ENCODE measurements at regions not wholly inside any gene's neighbourhood (a gene's known extent, or its start where the extent isn't known, plus 50 kb on each side); places are given as distances from the start of the nearest gene placed in this dataset.

DNA sequence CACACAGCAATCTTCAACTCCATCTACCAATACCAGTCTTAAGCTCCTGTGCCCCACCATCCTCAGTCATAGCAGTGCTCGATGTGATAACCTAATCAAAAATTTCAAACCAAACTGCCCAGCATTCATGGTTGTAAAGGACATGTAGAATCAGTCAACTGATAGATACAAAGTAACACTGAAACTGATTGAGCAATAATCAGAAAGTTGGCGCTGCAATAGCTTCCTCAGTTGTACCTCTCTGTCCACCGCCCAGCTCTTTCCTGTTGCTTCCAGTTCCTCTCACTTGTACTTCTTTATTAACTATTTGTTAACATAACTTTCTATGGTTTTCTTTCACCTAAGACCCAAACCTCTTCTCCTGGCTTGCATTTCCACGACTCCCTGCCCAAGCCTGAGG is 745.7 kb downstream of the PDCD6IP start:
- H3K9me3 Mint-ChIP-seq: no peaks in the 10 kb centered on the region
- H3K27ac Mint-ChIP-seq: no peak overlapping the region
- DNase-seq (no peak), ATAC-seq (no peak)
- no peaks in the 10 kb centered on the region for H3K36me3 Mint-ChIP-seq (ENCODE audit: low read depth)
- H3K27me3 Mint-ChIP-seq: no peaks in the 10 kb centered on the region
- no peaks in the 10 kb centered on the region for H3K4me1 Mint-ChIP-seq
- no peak overlapping the region for H3K4me3 Mint-ChIP-seq

DNA sequence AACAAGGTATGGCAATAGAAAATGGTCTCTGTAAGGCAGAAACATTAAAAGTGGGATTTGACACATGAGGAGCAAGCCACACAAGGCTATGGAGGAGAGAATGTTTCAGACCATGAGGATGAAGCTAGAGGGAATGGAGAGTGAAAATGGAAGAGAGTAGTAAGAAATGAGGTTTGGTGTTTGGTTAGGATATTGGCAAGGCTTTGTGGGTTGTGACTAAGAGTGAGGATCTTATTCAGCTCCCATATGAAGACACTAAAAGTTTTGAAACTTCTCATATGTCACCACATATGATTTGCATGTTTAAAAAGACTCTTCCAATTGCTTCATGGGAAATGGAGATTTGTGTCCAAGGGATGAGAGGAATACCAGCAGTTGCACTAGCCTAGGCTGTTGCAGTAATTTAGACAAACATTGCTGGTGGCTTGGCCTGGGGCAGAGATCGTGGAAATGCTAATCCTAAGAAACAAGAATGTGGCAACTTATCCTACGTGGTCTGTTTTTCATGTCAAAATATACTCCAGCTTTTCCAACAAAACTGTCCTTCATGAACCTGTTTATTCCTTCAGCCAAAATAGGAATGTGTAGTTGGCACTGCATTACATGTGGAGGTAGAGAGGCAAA is 749.0 kb downstream of the PDCD6IP start:
- no peak for DNase-seq
- no peak for ATAC-seq
- no peak overlapping the region for H3K27ac Mint-ChIP-seq

DNA sequence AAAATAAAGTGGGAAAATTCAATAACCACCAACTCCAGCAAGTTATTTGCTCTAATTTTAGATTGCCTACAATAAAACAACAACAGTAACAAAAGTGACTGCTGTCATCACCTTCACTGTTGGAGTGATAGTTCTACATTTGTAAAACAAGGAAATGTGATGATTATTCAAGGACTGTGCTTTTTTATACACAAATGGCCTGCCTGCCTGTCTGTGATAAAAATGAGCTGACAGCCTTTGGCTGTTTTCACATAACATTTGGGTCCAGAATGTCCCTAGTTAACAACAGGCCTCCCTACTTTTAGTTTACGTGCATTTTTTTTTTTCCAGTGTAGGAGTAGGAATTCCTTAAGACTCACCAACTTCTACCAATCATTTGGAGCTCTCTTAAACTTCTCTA is 768.8 kb downstream of the PDCD6IP start:
- no peak overlapping the region for H3K27ac Mint-ChIP-seq
- no peaks in the 10 kb centered on the region for H3K4me1 Mint-ChIP-seq
- no peak for ATAC-seq
- no peak for DNase-seq
- no peaks in the 10 kb centered on the region for H3K27me3 Mint-ChIP-seq
- no peaks in the 10 kb centered on the region for H3K36me3 Mint-ChIP-seq (ENCODE audit: low read depth)
- H3K4me3 Mint-ChIP-seq: no peak overlapping the region
- peaks cover 19% of the 10 kb centered on the region for H3K9me3 Mint-ChIP-seq

More for the DNA sequence above, 749.0 kb downstream of the PDCD6IP start:
- no peaks in the 10 kb centered on the region for H3K9me3 Mint-ChIP-seq
- no peaks in the 10 kb centered on the region for H3K27me3 Mint-ChIP-seq
- no peak overlapping the region for H3K4me3 Mint-ChIP-seq
- H3K4me1 Mint-ChIP-seq: no peaks in the 10 kb centered on the region
- no peaks in the 10 kb centered on the region for H3K36me3 Mint-ChIP-seq (ENCODE audit: low read depth)

DNA sequence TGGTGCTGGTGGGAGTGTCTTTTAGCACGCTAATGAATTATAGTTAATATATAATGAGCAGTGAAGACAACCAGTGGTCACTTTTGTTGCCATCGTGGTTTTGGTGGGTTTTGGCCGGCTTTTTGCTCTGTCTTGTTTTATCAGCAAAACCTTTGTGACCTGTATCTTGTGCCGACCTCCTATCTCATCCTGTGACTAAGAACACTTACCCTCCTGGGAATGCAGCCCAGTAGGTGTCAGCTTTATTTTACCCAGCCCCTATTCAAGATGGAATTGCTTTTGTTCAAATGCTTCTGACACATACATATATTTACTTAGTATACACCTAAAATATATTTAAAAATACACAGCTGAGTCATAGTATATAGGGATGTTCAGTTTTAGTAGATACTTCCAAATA is 770.3 kb downstream of the PDCD6IP start:
- Mint-ChIP-seq H3K4me3 (no peak overlapping the region), H3K4me1 (no peaks in the 10 kb centered on the region), H3K27me3 (no peaks in the 10 kb centered on the region), H3K9me3 (peaks cover 19% of the 10 kb centered on the region), H3K36me3 (ENCODE audit: low read depth) (no peaks in the 10 kb centered on the region), H3K27ac (no peak overlapping the region)
- no peak for DNase-seq
- no peak for ATAC-seq

DNA sequence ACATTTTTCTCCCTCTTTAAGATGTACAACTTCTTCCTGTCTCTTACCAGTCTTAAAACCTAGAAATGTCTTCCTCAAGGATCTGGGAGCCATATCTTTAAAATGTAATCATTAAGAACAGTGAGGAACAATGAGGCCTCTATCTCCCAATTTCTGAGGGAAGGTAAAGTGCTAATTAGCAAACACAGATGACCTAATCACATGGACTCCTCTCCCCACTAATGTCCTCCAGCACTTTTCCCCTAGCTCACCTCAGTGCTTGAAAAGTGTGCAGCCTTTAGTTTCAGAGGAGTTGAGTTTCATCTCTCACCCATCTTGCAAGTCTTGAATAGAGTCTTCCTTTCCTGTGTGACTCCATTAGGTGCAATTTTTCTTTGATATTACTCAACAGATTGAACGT is 771.0 kb downstream of the PDCD6IP start:
- Mint-ChIP-seq H3K27ac (no peak overlapping the region), H3K4me1 (no peaks in the 10 kb centered on the region), H3K4me3 (no peak overlapping the region), H3K36me3 (ENCODE audit: low read depth) (no peaks in the 10 kb centered on the region), H3K27me3 (no peaks in the 10 kb centered on the region), H3K9me3 (peaks cover 19% of the 10 kb centered on the region)
- no peak for ATAC-seq
- DNase-seq: no peak

DNA sequence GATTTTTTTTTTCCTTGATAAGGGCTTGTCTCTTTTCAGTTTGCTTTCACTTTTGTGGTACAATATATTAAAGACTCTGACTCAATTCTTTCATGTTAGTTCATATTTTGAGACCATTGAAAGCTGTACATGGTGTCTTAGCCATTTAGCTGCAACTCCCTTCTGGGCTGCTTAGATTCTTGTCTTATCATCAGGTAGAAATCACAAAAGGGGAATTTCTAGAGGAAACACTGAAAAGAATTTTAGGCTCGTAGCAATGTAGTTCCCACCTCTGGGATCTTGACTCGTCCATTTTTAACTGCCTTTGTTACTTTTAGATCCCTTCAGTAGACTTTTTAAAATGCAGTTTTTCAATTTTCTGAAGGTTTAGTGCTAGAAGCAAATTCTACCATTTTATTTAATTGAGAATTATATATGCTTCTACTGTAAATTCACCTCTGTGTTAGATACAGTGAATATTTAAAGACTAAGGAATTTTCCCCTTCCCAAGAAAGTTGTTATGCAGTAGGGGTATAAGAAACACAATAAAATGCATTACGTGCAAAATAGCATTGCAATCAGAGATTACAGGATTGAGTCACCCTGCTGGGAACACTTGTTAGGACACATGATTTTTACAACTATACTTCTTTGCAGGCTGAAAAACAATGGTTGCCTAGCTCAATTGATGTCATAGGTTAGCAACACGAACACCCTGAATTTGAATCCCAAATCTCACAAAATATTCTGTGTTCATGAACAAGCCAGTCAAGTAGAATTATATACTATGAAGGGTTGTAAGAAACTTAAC is 772.7 kb downstream of the PDCD6IP start:
- DNase-seq (no peak), ATAC-seq (no peak)
- H3K27ac Mint-ChIP-seq: no peak overlapping the region
- no peaks in the 10 kb centered on the region for H3K27me3 Mint-ChIP-seq
- H3K36me3 Mint-ChIP-seq (ENCODE audit: low read depth): no peaks in the 10 kb centered on the region
- H3K4me3 Mint-ChIP-seq: no peak overlapping the region
- peaks cover 7% of the 10 kb centered on the region for H3K9me3 Mint-ChIP-seq
- no peaks in the 10 kb centered on the region for H3K4me1 Mint-ChIP-seq

DNA sequence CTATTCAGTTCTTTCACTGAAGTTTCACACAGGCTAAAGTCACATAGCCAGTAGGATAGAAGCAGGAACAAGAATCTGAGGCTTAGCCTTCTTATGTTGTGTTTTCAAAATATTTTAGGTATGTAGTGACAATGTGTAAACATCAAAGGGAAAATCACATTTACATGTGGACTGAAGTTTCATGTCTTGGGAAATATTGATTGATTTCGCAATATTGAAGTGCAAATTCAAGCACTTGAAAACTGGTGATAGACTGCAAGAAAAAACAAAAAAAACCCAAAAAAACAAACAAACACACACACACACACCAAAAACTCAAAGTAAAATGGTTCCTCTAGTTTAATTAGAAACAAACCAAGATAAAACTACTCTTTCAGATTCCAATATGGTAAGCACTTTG is 773.3 kb downstream of the PDCD6IP start:
- Mint-ChIP-seq H3K36me3 (ENCODE audit: low read depth) (no peaks in the 10 kb centered on the region), H3K9me3 (peaks cover under 1% of the 10 kb centered on the region), H3K27me3 (no peaks in the 10 kb centered on the region), H3K4me1 (no peaks in the 10 kb centered on the region), H3K4me3 (no peak overlapping the region), H3K27ac (no peak overlapping the region)
- DNase-seq (no peak), ATAC-seq (no peak)

DNA sequence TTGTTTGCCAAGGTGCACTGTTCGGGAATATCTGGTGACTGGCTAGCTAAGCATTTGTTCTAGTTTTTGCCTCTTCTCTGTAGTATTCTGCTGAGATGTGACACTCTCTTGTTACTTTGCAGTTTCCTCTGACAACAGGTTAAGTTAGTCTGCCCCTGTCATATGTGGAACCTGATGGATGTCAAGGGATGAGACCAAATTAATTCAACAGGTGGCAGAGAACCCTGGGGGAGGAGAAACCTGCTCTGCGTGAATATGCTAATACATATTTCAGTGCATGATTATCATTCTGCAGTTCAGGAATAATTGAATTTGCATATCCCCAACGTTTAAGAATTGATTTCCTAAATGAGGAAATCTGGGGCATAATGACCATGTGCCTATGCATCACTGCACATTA is 777.3 kb downstream of the PDCD6IP start:
- no peaks in the 10 kb centered on the region for H3K9me3 Mint-ChIP-seq
- no peaks in the 10 kb centered on the region for H3K36me3 Mint-ChIP-seq (ENCODE audit: low read depth)
- no peaks in the 10 kb centered on the region for H3K27me3 Mint-ChIP-seq
- no peak overlapping the region for H3K4me3 Mint-ChIP-seq
- H3K27ac Mint-ChIP-seq: no peak overlapping the region
- DNase-seq: no peak
- ATAC-seq: no peak
- H3K4me1 Mint-ChIP-seq: no peaks in the 10 kb centered on the region

DNA sequence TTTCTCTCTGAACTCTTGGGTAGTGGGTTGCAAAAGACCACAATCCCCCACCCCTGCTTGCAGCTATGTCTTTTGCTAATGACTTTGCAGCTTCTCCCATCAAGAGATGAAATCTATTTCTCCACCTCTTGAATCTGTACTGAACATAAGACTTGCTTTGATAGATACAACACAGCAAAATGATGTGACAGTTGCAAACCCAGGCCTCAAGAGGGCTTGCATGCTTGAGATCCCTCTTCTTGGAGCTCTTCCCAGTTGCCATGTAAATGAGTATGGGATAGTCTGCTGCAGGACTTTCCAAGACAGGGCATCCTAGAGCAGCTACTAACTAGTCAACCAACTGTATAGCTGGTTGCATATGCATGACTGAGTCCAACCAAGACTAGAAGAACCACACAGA is 783.6 kb downstream of the PDCD6IP start:
- H3K4me1 Mint-ChIP-seq: no peaks in the 10 kb centered on the region
- H3K9me3 Mint-ChIP-seq: peaks cover 3% of the 10 kb centered on the region
- ATAC-seq: no peak
- no peak overlapping the region for H3K27ac Mint-ChIP-seq
- no peak for DNase-seq
- no peak overlapping the region for H3K4me3 Mint-ChIP-seq
- H3K27me3 Mint-ChIP-seq: no peaks in the 10 kb centered on the region
- H3K36me3 Mint-ChIP-seq (ENCODE audit: low read depth): no peaks in the 10 kb centered on the region

DNA sequence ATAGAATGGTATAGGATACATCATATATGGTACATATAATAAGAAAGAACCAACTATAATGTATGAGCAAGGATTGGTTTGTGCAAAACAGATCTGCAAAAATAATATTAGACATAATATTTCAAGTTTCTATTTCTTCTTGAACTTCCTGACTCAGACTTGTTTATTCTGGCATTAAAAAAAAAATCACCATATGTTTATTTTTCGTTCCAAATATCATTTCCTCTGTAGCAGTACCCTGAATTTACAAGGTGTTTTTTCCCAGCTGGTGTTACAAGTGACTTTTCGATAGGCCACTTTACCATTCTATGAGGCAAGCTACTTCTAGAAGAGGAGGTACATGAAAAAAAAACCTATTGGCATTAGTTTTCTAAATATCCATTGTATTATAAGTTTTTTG is 785.0 kb downstream of the PDCD6IP start:
- no peak for ATAC-seq
- H3K27me3 Mint-ChIP-seq: no peaks in the 10 kb centered on the region
- DNase-seq: no peak
- H3K27ac Mint-ChIP-seq: no peak overlapping the region
- no peak overlapping the region for H3K4me3 Mint-ChIP-seq
- H3K36me3 Mint-ChIP-seq (ENCODE audit: low read depth): no peaks in the 10 kb centered on the region
- no peaks in the 10 kb centered on the region for H3K4me1 Mint-ChIP-seq
- peaks cover 4% of the 10 kb centered on the region for H3K9me3 Mint-ChIP-seq

DNA sequence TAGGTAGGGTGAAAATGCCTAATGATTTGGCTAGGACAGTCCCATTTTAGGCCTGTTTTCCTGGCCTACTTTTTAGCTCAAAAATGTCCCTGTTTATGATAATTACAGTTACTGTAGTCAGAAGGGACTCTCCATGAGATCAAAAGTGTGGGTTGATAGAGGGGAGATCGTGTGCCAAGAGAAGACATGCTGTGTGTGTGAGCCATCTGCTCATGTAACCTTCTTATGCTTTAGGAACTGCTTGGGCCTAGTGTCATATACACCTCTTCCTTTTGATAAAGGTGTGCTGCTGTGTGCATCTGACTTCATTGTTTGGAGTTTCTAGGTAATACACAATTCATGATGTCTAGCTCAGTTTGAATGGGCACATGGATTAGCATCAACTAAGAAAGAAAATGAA is 786.5 kb downstream of the PDCD6IP start:
- ATAC-seq (no peak), DNase-seq (no peak)
- Mint-ChIP-seq H3K27ac (no peak overlapping the region), H3K27me3 (no peaks in the 10 kb centered on the region), H3K36me3 (ENCODE audit: low read depth) (no peaks in the 10 kb centered on the region), H3K4me3 (no peak overlapping the region), H3K4me1 (no peaks in the 10 kb centered on the region), H3K9me3 (peaks cover 9% of the 10 kb centered on the region)

DNA sequence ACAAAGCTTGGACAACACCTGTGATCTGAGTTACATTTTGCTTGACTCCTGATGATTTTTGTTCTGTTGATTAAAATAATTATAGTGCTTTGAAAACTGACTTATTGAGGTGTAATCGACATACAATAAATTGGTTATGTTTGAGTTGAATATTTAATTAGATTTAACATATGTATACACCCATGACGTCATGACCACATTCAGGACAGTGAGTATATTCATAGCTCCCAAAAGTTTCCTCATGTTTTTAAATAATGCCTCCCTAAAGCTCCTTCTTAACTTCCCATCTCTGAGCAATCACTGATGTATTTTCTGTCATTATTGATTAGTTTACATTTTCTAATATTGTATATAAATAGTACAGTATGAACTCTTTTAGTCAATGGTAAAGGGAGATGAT is 801.2 kb downstream of the PDCD6IP start:
- H3K27ac Mint-ChIP-seq: no peak overlapping the region
- ATAC-seq: no peak
- peaks cover 6% of the 10 kb centered on the region for H3K9me3 Mint-ChIP-seq
- no peaks in the 10 kb centered on the region for H3K36me3 Mint-ChIP-seq (ENCODE audit: low read depth)
- no peaks in the 10 kb centered on the region for H3K27me3 Mint-ChIP-seq
- no peak for DNase-seq
- no peak overlapping the region for H3K4me3 Mint-ChIP-seq
- no peaks in the 10 kb centered on the region for H3K4me1 Mint-ChIP-seq

DNA sequence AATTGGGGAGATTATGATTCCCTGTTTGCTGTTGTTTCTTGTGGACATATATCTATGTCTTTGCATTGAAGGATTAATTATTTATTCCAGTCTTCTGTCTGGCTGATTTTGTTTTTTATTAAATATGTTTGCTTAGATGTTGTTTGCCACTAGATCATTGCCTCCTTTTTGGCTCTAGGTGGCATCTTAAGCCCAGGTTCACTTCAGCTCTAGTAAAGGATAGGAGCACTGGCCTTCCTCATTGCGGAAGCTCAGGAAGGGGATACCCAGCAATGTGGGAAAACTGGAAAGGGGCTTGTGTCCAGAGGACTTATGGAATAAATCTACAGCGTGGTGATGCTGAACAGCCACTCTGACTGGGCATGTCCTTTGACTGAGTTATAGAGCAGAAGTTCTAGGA is 821.6 kb downstream of the PDCD6IP start:
- H3K27ac Mint-ChIP-seq: no peak overlapping the region
- no peak overlapping the region for H3K4me3 Mint-ChIP-seq
- no peaks in the 10 kb centered on the region for H3K36me3 Mint-ChIP-seq (ENCODE audit: low read depth)
- no peak for ATAC-seq
- H3K4me1 Mint-ChIP-seq: no peaks in the 10 kb centered on the region
- no peak for DNase-seq
- no peaks in the 10 kb centered on the region for H3K27me3 Mint-ChIP-seq
- H3K9me3 Mint-ChIP-seq: peaks cover 21% of the 10 kb centered on the region

DNA sequence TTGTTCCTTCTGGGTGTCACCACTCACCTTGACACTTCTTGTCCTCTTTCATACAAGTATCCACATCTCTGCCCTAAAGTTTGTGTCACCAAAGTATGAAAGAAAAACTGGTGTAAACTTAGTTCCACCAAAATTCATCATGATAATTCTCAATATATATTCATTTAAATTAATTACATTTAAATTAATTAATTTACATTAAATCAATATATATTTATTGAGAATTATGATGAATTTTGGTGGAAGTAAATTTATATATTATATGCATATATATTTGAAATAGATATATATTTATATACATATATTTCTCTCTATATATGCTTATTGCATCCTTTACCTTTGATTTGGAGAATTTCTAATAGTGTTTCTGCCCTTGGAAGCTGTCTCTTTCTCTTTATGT is 828.3 kb downstream of the PDCD6IP start:
- Mint-ChIP-seq H3K36me3 (ENCODE audit: low read depth) (no peaks in the 10 kb centered on the region), H3K4me3 (no peak overlapping the region), H3K27ac (no peak overlapping the region), H3K4me1 (no peaks in the 10 kb centered on the region), H3K9me3 (peaks cover 3% of the 10 kb centered on the region), H3K27me3 (no peaks in the 10 kb centered on the region)
- no peak for ATAC-seq
- no peak for DNase-seq

DNA sequence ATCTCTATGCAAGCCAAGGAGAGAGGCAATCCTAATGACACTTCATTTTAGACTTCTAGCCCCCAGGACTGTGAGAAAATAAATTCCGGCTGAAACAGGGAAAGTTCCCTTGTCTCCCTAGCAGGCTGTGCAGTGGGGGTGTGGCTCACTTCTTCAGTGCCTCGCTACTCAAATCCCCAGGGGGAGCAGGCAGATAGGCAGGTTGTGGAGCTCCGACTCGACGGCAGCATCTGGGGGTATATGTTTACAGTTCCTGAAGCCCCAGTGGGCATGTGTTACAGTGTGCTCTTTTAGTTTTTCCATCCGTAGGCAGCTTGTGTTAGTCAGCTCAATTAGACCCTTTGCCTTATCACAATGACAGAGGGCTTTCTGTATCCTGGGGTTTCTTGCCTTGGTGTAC is 836.5 kb downstream of the PDCD6IP start:
- no peaks in the 10 kb centered on the region for H3K9me3 Mint-ChIP-seq
- no peak for ATAC-seq

More for the DNA sequence above, 836.5 kb downstream of the PDCD6IP start:
- H3K36me3 Mint-ChIP-seq (ENCODE audit: low read depth): no peaks in the 10 kb centered on the region
- H3K27me3 Mint-ChIP-seq: no peaks in the 10 kb centered on the region
- H3K4me3 Mint-ChIP-seq: no peak overlapping the region
- DNase-seq: no peak
- H3K27ac Mint-ChIP-seq: no peak overlapping the region
- H3K4me1 Mint-ChIP-seq: no peaks in the 10 kb centered on the region

Data from activated naive CD8-positive, alpha-beta T cell treated with anti-CD3 and anti-CD28 coated beads, Interleukin-2, amount 50 U/mL, for 24 hours (primary cell).